Cardiac fibroblast (primary cell): ENCODE measurements at regions not wholly inside any gene's neighbourhood (a gene's known extent, or its start where the extent isn't known, plus 50 kb on each side); places are given as distances from the start of the nearest gene placed in this dataset.

Experiments used
- DNase-seq, 2 donors: peaks; one replicate each; pipeline versions ENCODE4 v3.0.0 to v3.0.0-alpha.2; 2010; ENCODE audit warnings: low read depth in 2 of 2
- H3K4me3 ChIP-seq, 2 donors: replicated peaks in 1 of 2; 1 replicate in 1 of 2; 2 replicates in 1 of 2; pipeline ENCODE4 v1.5.1; 2011; ENCODE audit warnings: low read depth in 2 of 2, low read length in 2 of 2, mild to moderate bottlenecking in 2 of 2, moderate library complexity in 1 of 2
- TF ChIP-seq, protein P1 (sequence below): IDR thresholded peaks from one replicate; pipeline ENCODE4 v1.5.1; 2011; ENCODE audit warnings: low read depth, mild to moderate bottlenecking, low read length, inconsistent platforms

DNA sequence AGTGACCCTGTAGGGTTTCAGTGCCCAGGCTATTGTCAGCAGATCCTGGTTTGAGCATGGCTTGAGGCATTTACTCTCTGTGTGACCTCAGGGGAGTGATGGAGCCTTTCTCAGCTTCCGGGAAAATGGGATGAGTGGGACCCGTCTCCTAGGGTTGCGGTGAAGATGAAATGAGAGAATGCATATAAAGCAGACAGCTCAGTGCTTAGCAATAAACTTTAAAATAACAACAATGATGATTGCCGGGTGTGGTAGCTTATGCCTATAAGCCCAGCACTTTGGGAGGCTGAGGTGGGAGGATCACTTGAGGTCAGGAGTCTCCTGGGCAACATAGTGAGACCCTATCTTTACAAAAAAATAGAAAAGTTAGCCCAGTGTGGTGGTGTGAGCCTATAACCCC lies 106.0 kb upstream of the MTHFD1L start:
- DNase-seq, result no peak
- TF ChIP-seq, protein P1, sequence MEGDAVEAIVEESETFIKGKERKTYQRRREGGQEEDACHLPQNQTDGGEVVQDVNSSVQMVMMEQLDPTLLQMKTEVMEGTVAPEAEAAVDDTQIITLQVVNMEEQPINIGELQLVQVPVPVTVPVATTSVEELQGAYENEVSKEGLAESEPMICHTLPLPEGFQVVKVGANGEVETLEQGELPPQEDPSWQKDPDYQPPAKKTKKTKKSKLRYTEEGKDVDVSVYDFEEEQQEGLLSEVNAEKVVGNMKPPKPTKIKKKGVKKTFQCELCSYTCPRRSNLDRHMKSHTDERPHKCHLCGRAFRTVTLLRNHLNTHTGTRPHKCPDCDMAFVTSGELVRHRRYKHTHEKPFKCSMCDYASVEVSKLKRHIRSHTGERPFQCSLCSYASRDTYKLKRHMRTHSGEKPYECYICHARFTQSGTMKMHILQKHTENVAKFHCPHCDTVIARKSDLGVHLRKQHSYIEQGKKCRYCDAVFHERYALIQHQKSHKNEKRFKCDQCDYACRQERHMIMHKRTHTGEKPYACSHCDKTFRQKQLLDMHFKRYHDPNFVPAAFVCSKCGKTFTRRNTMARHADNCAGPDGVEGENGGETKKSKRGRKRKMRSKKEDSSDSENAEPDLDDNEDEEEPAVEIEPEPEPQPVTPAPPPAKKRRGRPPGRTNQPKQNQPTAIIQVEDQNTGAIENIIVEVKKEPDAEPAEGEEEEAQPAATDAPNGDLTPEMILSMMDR, result no peak
- H3K4me3 ChIP-seq, result no peak overlapping the region

DNA sequence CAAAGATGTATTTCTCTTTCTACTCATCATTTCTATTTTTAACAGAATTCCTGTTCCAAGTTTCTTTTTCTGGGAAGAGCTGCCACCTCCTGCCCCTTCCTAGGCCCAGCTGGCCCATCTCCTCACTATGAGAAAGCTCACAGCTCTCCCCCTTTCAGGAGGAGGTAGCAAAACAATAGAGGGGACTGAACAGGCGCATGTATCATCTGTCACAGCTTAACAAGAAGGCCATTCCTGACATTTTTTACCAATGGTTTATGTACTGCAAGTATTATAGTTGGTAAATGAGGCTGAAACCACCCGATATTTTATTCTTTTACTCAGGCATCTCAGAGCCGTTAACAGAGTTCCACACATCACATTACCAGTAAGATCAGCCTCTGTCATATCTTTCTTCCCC lies 103.7 kb upstream of the MTHFD1L start:
- TF ChIP-seq, protein P1, result no peak
- H3K4me3 ChIP-seq, result no peak overlapping the region
- DNase-seq, result no peak

DNA sequence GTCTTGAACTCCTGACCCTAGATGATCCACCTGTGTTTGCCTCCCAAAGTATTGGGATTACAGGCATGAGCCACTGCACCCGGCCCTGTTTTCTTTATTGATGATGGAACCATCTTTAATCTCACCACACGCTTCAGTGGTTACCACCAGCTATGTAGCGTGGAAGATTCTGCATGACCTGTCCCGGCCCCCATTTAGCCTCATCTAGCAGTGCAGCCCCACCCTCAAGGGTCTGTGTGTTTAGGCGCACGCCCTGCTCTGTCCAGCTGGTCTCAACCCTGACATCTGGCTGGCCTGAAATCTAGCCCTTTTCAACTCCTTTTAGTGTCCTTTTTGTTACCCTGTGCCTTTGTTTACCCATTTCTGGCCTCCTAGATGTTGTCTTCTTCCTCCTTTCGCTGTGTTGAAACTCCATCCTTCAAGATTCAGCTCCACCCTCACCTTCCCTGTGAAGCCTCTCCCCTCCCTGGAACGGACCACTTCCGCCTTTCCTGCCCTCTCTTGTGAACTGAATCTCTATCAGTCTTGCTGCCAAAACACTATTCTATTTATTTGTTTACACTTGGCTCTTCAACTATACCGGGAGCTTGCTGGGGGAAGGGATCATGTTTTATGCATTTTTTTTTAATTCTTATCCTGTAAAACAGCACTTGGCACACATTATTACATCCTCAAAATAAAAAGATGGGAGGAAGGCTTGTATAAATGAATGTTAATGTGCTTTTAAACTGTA lies 101.0 kb upstream of the MTHFD1L start:
- TF ChIP-seq, protein P1, result no peak
- DNase-seq, result no peak
- H3K4me3 ChIP-seq, result no peak overlapping the region

DNA sequence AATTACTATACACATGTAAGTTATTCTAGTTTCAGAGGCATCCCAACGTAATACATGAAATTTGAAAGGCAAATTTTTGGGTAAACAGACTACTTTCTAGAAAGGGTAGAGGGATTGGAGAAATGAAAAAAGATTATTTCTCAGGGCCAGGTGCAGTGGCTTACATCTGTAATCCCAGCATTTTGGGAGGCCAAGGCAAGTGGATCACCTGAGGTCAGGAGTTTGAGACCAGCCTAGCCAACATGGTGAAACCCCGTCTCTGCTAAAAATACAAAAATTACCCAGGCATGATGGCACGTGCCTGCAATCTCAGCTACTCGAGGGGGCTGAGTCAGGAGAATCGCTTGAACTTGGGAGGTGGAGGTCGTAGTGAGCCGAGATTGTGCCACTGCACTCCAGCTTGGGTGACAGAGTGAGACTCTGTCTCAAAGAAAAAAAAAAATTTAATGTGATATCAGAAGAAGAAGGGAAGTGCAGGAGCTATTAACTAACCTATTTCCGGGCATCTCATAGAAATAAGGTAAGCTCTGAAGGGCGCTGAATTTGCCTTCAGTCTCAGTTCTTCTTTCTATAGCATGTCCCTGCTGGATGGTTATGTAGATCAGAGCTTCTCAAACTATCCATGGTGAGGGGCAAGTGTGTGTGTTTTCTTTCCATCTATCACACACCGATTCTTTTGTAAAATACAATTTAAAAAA lies 100.3 kb upstream of the MTHFD1L start:
- H3K4me3 ChIP-seq, result no peak overlapping the region
- TF ChIP-seq, protein P1, result no peak
- no peak for DNase-seq

DNA sequence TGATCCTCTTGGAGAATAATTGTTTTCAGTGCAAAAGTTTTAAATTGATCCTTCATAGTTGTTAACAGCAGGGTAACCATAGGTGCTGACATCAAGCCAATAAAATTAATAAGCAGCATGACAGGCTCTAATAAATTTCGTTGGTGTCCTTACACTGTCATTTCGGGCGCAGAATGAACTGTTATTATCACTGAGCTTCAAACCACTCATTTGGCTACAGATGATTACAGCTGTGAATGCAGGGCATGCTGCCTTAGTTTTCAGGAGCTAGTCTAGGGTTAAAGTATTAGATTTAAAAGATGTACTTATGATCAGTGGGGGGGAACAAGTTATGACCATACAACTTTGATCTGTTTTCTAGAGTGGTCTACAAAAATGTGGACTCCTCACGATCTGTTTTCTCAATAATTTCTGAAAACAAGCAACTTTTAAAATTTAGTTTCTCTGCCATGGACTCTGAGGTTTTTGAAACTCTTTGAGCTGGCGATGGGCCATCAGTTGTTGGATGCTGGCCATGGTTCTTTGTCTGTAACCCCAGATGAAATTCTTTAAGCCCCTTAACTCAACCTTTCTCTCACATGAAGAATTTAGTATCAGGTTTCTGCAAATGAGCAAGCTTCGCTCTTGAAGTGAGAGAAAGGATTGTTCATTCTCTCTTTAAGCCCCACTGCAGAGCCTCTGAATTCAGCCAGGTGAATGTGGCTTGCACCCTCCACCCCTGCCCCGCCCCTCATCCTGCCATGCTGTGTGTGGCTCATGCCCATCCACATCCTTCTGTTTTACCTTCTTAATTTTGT lies 99.1 kb upstream of the MTHFD1L start:
- DNase-seq, result peak in 1 of 2 donors; percentile 26
- H3K4me3 ChIP-seq, result no peak overlapping the region
- TF ChIP-seq, protein P1, result no peak

DNA sequence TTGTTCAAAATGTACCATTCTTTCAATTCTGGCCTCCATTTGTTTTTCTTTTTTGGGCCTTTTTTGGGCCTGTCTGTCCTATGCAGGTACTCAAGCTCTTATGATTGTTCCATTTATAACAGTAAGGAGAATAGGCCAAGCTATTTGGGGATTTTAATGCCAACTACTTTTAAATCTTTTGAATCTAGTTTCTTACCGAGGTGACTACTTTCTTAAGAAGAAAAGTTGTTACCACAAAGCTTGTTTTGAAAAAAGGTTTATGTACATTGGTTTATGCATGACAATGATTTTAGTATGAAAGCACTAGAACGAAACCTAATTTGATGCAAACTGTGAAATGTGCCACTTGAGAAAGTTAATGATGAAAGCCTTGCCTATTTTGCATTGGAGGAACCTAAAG lies 98.3 kb upstream of the MTHFD1L start:
- no peak overlapping the region for H3K4me3 ChIP-seq
- TF ChIP-seq, protein P1, result no peak
- no peak for DNase-seq
